HCT116 (cell line): ENCODE measurements at regions not wholly inside any gene's neighbourhood (a gene's known extent, or its start where the extent isn't known, plus 50 kb on each side); places are given as distances from the start of the nearest gene placed in this dataset.

Source experiments
- TF ChIP-seq, protein P1 (sequence below): IDR thresholded peaks from 2 replicates; pipeline ENCODE4 v1.6.1; 2012; ENCODE audit warnings: low read depth
- TF ChIP-seq, protein P2 (sequence below): IDR thresholded peaks from 2 replicates; pipeline ENCODE4 v1.6.1; 2012
- TF ChIP-seq, protein P3 (sequence below), 3 experiments: fragments of 200-600 bp in 1 of 3; sonication (generic) in 1 of 3; IDR thresholded peaks in 2 of 3; conservative IDR thresholded peaks in 1 of 3; 2 replicates each; pipeline ENCODE4 v1.5.1; 2012 to 2017; ENCODE audit warnings: low read depth in 2 of 3, low read length in 2 of 3, antibody characterized with exemption in 1 of 3, borderline replicate concordance in 1 of 3, control low read depth in 1 of 3, mild to moderate bottlenecking in 1 of 3, mixed read lengths in 1 of 3, mixed run types in 1 of 3, moderate library complexity in 1 of 3; ENCODE audit not compliant: insufficient read depth in 1 of 3

DNA sequence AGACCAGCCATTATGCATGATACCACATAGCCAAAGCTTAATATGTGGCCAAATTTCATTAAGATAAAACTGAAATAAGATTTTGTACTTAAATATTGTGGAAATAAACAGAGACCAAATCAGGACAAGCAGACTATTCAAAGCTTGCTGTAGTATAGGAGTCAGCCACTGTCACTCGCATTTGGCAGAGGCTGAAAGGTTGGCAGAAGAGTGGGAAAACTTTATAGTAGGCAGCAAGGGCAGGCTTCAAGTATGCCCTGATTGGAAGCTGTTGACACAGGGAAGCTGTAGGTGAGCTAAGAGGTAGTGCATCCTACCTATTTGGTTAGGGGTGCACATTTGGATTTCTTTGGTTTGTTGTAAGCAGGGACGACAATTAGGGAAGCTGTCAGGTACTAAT, 202.5 kb upstream of the PDZRN3 start:
- TF ChIP-seq, protein P1, sequence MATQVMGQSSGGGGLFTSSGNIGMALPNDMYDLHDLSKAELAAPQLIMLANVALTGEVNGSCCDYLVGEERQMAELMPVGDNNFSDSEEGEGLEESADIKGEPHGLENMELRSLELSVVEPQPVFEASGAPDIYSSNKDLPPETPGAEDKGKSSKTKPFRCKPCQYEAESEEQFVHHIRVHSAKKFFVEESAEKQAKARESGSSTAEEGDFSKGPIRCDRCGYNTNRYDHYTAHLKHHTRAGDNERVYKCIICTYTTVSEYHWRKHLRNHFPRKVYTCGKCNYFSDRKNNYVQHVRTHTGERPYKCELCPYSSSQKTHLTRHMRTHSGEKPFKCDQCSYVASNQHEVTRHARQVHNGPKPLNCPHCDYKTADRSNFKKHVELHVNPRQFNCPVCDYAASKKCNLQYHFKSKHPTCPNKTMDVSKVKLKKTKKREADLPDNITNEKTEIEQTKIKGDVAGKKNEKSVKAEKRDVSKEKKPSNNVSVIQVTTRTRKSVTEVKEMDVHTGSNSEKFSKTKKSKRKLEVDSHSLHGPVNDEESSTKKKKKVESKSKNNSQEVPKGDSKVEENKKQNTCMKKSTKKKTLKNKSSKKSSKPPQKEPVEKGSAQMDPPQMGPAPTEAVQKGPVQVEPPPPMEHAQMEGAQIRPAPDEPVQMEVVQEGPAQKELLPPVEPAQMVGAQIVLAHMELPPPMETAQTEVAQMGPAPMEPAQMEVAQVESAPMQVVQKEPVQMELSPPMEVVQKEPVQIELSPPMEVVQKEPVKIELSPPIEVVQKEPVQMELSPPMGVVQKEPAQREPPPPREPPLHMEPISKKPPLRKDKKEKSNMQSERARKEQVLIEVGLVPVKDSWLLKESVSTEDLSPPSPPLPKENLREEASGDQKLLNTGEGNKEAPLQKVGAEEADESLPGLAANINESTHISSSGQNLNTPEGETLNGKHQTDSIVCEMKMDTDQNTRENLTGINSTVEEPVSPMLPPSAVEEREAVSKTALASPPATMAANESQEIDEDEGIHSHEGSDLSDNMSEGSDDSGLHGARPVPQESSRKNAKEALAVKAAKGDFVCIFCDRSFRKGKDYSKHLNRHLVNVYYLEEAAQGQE: no peak
- TF ChIP-seq, protein P2, sequence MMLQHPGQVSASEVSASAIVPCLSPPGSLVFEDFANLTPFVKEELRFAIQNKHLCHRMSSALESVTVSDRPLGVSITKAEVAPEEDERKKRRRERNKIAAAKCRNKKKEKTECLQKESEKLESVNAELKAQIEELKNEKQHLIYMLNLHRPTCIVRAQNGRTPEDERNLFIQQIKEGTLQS: no peak
- TF ChIP-seq, protein P3, sequence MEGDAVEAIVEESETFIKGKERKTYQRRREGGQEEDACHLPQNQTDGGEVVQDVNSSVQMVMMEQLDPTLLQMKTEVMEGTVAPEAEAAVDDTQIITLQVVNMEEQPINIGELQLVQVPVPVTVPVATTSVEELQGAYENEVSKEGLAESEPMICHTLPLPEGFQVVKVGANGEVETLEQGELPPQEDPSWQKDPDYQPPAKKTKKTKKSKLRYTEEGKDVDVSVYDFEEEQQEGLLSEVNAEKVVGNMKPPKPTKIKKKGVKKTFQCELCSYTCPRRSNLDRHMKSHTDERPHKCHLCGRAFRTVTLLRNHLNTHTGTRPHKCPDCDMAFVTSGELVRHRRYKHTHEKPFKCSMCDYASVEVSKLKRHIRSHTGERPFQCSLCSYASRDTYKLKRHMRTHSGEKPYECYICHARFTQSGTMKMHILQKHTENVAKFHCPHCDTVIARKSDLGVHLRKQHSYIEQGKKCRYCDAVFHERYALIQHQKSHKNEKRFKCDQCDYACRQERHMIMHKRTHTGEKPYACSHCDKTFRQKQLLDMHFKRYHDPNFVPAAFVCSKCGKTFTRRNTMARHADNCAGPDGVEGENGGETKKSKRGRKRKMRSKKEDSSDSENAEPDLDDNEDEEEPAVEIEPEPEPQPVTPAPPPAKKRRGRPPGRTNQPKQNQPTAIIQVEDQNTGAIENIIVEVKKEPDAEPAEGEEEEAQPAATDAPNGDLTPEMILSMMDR (IDR thresholded peaks at IDR 0.05 in 2 of 3, conservative IDR thresholded peaks at IDR 0.05 in 1 of 3; ENCODE audit: borderline replicate concordance in 1 of 3, insufficient read depth in 1 of 3, low read depth in 2 of 3, low read length in 2 of 3): no peak
